HG03025 (cell line): ENCODE measurements at regions not wholly inside any gene's neighbourhood (a gene's known extent, or its start where the extent isn't known, plus 50 kb on each side); places are given as distances from the start of the nearest gene placed in this dataset.

Experiments used
- ATAC-seq: cut with Tn5 transposase; IDR thresholded peaks from one replicate; pipeline ENCODE4 v1.9.1; 2021; ENCODE audit warnings: mild to moderate bottlenecking, moderate library complexity; ENCODE audit not compliant: unreplicated experiment, low FRiP score

DNA sequence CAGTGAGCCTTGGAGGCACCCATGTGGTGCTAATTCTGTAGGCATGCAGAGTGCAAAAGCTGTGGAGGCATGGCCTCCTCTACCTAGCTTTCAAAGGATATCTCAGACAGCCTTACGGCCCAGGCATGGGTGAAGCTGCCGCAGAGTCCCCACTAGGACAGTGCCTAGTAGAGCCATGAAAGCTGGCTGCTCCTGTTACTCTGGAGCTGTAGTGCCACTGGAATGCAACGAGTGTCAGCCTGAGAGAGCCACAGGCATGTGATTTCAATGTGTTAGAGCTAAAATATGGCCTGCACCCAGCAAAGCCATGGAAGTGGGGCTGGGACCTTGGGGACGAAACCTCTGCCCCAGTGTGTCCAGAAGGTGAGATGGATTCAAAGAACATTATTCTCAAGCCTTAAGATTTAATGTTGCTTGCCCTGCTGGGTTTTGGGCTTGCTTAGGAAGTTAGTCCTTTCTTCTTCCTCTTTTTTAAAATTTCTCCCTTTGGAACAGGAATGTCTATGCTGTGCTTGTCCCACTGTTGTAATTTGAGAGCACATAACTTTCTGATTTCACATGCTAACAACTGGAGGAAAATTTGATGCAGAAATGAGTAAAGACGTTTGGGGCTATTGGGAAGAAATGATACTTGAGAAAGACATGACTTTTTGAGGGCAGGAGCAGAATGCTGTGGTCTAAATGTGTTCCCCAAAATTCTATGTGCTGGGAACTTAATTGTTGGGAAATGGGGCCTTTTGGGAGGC is 298.4 kb downstream of the PSAT1 start:
- no peak for ATAC-seq

DNA sequence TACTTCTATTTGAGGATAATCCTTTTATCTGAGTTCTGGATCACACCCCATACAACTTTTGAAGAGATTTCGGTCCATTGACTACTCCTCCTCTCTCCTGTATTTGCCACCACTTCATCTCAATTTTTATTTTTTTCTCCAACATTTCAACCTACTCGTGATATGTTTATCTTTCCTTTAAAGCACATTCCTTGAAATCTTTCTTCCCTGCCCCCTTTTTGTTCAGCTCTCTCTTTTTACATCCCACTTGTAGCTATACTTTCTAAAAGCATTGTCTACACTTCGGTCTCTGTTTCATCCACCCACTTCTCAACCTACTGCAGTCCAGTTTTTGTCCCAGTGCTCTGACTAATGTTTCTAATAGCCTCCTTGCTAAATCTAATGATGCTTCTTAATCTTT is 299.4 kb downstream of the PSAT1 start:
- no peak for ATAC-seq

DNA sequence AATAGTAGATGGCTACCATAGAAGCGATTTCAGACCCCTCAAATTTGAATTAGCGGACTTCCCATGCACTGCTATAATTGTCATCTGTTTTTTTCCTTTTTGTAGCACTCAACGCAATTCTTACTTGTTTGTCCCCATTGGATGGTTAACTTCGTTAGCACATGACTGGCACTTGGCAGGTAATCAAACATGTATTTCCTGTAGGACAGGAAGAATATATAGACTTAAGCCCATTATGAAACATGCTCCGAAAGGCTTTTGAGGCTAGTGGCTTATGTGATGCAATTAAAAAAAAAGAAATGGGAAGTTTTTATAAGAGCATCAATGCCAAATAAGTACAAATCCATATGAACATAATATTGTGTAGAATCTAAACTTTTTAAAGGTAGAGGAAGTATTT is 301.2 kb downstream of the PSAT1 start:
- ATAC-seq = no peak

DNA sequence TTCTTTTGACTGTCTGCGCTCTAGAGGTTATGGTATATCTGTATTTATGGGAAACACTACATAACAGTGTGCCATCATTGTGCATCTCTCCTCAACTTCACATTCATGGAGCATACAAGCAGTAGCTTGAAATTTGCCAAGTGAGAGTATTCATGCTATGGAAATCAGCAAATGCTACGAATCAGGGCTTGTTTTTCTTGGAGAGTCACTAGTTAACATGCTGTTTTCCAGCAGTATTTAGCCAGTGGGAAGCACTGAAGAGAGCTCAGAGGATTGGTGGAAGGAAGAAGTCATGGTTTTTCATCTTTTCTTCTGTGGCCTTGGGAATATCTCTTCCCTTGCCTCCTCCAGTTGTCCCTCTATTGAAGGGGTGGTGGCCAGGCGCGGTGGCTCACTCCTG is 303.0 kb downstream of the PSAT1 start:
- no peak for ATAC-seq

DNA sequence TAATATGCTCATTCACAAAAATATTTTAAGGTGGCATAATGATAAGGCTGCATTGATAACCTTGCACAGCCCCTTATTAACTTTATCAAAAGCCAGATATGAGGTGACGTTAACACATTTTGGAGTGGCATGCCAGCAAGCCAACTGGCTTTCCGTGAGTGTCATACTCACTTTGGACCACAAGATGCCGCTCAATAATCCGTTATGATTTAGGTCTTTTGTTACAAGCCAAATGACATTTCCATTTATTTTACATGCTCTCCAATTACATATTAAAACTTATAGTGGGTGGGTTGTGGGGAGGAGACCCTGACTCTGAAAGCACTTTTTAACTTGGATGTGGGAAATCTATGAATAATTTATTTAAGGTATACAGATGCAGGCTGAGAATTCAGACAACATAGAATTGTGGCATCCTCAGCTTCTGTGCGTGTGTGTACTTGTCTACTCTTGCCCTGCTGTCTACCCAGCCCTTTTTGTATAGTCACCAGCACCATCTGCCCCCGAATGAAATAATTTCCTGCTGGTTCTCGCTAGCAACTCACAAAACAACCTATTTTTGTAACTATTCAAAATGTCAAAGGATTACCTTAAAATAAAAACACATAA is 305.1 kb downstream of the PSAT1 start:
- ATAC-seq = no peak

DNA sequence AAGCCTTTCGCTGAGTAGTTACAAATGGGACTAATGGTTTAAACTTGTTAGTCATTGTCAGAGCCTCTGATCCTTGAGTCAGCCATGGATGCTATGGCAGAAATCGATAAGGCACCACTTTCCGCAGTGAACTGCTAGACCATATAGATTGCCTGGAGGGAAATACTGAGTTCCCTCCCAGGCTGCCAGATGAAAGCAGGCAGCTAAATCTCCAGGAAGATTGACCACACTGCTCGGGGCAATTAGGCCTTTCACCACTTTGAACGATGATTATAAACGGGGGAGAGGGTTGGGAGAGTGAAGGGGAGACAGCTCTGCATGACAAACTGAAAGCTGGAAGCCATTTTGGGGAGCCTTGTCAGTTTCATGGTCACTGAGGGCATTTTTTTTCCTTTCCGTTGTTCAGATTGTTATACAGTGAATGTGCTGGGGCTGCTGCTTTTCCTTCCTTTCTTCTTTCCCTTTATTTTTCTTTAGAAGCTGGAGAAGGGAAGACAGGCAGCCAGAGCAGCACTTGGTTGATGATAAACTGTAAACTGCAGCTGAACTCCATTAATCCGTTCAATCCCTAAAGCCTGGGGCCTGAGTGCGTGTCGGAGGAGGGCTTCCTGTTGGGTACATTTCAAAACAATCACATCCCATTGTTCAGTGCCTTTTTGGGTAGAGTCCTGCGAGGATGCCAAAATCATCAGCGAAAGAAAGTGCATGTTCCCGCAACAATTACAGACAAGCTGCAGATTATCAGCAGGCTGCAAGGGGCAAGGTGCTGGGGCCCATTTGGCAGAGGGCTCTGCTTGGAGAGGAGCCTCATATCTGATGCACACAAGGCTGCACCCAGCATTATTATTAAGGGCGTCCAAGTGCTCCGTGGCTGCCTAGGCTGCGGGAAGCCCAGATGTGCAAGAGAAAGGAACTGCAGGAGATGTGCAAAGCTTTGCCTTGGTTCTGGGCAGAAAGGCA is 308.4 kb downstream of the PSAT1 start:
- no peak for ATAC-seq

DNA sequence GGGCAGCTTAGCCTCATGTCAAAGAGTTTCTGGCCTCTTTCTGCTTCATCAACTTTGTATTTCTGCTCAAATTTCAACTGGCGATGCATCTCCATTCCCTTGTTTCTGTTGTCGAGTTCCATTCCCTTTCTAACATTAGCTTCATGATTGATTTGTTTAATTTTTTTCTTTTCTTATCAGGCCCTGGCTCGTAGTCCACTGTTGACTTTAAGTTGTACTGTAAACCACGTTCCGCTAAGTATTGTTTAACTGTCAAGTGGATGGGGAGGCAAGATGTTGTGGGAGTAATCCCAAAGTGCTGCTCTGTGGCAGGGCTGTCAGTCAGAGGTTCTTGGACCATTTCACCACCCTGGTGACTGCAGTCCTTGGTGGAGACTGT is 309.1 kb downstream of the PSAT1 start:
- no peak for ATAC-seq

DNA sequence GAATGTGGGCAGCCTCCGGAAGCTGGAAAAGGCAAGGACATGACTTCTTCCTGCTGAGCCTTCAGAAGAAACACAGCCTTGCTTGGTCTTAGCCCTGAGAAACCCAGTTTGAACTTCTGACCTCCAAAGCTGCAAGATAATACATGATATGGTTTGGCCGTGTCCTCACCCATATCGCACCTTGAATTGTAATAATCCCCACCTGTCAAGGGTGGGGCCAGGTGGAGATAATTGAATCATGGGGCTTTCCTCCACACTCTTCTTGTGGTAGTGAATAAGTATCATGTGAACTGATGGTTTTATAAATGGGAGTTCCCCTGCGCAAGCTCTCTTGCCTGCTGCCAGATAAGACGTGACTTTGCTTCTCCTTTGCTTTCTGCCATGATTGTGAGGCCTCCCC is 310.9 kb downstream of the PSAT1 start:
- no peak for ATAC-seq

DNA sequence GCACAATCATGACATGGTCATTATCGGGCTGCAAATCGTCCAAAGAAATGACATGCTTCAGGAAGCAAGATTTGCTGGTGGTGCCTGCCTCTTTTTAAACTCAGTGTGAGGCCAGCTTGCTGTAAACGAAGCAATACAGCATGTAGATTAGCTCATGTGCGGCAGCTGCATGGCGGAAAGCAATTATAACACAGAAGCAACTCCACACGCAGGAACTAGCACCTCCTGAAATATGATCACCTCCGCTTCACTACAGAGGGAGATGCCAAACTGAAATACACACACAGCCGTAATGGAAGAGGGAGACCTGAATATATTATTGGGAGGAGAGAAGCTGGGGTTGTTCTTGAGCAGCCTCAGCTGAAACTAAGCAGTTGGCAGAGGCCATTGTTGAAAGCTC is 312.5 kb downstream of the PSAT1 start:
- ATAC-seq = no peak

DNA sequence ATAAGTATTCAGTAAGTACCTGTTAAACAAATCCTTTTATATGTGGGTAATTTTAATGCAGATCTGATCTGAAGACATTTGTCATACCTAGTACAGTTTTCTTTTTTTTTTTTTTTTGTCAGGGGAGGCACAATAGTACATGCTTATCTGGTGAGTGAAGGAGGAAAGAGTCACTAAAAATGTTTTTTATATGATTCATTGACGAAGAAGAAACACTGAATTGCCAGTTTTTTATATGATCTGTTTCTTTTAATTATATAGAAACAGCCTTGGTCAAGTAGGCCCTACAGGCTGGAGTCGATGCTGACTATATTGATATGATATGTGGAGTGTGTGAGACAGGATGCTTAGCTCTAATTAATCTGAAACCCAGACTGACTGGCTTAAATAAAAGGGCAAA is 315.2 kb downstream of the PSAT1 start:
- ATAC-seq = no peak

DNA sequence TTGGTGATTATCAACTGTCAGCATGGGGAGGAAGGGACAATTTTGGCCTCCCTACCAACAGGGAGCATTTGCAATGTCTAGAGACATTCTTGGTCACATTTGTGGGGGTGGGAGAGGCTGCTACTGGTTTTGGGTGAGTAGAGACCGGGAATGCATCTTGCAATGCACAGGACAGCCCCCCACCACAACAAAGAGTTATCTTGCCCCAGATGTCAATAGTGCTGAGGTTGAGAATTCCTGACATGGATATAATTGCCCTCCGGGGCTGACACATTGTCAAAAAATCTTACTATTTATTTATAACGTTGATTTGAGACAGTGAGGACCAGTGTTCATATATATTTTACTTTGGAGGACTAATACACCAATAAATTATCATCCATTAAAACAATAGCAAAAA is 316.1 kb downstream of the PSAT1 start:
- ATAC-seq = no peak

DNA sequence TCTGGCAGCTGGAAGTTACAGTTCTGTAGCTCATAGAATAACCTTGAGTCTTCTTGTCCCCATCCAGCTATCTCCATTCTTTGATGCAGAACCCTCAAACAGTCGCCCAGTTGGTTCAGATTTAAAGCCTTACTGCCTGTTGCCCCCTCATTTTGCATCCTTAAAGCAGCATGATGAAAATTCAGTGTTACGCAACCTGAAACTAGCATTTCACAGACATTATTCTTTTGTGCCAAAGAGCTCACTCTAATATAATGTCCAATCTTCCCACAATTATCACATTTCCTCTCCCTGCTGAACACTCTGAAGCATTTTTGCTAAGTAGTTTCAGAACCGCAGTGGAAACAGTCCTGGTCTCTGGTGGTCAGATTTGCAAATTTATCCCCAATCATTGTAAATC is 318.0 kb downstream of the PSAT1 start:
- no peak for ATAC-seq

DNA sequence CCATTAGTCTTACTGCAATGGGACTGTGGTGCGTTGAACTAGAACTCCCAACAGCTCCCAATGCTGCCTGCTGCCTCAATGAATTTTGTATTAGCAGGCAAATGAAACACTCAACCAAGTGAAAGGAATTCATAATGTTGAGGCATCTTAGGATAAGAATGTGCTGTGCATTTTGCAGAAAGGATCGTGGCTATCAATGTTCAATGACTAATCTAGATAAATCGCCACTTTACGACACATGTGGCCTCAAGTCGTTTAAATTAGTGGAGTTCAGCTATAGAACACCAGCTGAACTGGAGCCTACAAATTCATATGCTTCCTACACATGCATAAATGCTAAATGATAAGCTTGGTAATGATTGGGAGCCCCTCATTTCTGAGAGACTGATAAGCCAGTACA is 318.4 kb downstream of the PSAT1 start:
- ATAC-seq = no peak

DNA sequence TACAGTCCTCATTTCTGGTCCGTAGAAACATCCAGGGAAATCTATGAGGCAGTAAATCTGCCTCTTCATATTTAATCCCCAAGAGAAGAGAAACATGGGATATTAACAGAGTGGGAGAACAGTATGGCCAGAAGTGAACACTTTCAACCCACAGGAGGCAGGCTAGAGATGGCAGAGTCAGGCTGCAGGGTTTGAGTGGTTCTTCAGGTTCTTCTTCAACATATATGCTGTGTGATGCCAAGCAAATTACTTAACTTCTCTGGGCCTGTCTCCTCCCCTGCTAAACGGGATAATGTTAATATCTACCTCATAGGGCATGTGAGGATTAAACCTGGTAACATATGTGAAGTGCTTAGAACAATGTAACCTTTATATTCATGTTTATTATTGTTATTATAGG is 321.8 kb downstream of the PSAT1 start:
- no peak for ATAC-seq

DNA sequence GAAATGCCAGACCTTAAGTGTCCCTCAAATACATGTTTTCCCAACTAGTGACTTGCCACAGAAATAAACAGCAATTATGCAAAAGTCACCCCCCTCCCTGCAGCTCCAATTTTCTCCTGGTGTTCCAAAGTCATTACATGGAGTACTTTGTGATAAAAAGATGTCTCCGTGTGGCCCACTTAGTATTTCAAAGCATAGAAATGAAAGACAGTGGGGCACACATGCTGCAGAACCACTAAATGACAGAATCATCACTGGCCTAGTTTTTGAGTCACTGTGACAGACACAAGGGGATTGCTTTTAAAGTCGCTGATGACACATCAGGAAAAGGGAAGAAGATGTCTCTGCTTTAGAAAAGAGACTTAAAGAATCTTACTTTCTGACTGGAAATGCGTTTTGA is 323.4 kb downstream of the PSAT1 start:
- no peak for ATAC-seq

DNA sequence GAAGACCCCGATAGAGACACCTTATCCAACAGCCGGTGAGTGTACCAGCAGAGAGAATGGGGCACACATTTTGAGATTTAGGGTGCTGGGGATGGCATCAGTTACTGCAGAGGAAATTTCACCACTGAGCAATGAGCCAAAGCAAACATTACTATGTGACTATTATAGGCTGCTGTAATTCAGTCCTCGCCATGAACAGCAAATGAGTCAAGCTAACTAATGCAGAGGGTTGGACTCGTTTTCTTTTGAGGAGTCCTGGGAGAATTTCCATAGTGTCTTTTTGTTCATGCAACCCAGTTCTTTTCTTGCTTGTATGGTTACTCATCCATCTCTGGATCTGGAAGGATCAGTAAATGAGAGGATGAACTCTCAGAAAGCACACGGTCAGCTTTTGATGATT is 323.8 kb downstream of the PSAT1 start:
- ATAC-seq = no peak

DNA sequence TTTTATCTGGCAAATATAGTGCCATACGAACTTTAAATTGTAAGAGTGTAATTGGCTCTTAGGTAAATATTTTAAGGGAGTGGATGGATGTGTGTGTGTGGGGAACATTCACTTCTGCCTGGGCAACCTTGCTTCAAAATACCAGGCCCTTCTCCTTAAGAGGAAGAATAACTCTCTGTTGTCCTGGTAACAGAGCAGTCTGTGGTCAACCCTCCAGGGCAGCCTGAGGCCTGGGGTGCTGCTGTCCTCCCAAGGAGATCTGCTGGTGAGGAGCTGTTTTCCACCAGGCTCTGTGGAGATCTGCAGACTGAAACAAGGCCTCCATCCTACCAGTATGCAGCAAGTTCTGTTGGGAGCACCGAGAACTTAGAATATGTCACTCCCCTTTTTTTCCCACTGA is 325.2 kb downstream of the PSAT1 start:
- no peak for ATAC-seq

DNA sequence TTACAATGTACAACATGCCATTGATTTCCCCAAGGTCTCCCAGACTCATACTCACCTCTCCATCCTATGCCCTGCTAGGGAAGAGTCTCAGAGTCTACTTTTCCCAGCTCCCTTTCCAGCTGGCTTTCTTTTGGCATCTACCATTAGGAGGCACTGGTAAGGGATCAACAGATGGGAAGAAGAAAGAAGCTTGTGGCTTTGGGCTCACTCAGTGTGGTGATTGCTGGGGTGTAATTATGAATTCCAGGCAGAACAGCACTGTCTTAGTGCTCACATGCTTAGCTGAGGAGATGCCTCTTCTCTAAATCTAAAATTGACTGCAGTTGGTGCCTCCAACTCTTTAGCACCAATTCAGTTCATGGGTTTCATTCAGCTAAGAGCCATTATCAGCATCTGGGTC is 330.0 kb downstream of the PSAT1 start:
- no peak for ATAC-seq

DNA sequence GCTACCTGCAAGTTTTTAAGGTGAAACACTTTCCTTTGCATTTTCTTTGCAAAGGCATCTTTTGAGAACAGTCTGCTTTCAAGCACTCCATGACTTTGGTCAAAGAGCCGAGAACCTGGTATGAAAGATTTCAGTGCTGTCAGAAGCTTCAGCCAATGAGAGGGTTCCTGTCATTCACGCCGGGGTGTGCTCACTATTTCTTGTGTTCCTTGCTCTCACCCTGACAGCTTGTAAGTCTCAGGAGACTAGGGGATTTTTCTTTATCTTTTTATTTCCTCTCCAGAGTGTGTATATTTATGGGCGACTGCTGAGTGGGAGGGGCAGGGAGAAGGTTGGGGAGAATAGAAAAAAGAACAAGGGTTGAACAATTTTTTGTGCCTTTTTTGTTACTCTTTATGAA is 334.0 kb downstream of the PSAT1 start:
- ATAC-seq = no peak

DNA sequence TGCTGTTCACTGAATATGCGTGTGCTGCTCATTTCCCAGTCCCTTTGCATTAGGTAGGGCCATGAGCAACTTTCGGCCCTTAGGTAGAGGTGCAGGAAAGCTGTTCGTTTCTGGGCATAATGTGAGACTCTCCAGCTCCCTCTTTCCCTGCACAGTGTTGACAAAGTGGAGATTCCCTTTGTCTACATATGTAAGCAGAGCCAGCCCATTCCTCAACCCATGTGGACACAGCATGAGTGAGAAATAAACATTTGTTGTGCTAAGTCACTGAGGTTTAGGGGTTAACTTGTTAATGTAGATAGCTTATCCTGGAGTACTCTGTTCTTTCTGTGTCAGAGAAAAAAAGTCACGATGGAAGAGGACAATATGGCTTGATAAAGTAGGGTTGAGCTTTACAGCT is 343.8 kb downstream of the PSAT1 start:
- ATAC-seq = no peak

DNA sequence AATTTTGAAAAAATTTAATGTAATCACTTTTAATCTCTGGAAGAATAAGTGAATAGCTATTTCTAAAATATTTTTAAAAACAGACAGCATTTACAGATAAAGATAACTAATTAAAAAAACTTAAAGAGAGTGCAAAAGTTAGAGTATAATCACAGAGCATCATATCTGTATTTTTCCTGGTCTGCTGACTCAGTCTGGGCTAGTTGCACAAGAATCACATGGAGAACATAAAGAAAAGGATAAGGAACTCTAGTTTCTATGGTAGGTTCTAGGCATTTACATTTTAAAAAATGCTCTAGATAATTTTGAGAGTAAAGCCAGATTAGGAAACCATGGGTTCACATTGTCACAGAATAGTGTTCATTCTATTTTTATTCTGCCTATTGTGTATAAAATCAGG is 347.4 kb downstream of the PSAT1 start:
- ATAC-seq = no peak

DNA sequence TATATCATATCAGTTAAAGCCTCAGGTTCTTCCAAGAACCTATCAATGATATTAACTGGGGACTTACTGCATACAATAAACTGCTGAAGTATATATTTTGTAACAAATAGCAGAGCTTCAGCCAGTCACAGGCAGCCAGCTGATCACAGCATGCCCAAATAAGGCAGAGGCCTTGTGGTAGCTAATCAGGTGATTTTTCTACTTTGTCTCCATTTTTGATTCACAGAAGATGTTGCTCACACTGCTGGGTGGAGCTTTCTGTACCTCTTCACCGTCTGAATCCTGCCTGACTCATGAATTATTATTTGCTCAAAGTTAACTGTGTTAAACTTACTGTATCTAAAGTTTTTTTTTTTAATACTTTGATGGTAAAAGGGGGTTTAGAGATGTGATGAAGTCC is 357.4 kb downstream of the PSAT1 start:
- no peak for ATAC-seq
